OCI-LY3 (cell line): ENCODE measurements at regions not wholly inside any gene's neighbourhood (a gene's known extent, or its start where the extent isn't known, plus 50 kb on each side); places are given as distances from the start of the nearest gene placed in this dataset.

Experiments
- EZH2phosphoT487 ChIP-seq: fragments of 200-600 bp; shearing (Covaris generic); IDR thresholded peaks from 2 replicates; pipeline ENCODE4 v1.6.1; 2018; ENCODE audit warnings: antibody characterized with exemption, mixed run types, low read depth
- TF ChIP-seq, protein P1 (sequence below): fragments of 200-600, 300-600 bp; sonication (generic); IDR thresholded peaks from 2 replicates; pipeline ENCODE4 v1.5.1; 2014; ENCODE audit warnings: antibody characterized with exemption, low read length, low read depth

DNA sequence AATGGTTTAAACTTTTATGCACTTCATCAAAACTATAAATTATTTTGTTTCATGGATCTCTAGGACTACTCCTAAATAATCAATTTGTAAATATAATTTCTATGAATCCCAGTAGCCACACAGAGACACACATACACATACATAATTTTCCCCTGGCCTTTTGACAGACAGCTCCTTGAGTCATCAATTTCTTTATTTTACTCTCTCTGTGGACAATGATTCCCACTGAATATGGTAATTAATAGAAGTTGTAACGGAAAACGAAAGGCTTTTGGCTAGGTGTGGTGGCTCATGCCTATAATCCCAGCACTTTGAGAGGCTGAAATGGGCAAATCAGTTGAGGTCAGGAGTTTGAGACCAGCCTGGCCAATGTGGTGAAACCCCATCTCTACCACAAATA is 235.1 kb downstream of the EPHA4 start:
- TF ChIP-seq, protein P1, sequence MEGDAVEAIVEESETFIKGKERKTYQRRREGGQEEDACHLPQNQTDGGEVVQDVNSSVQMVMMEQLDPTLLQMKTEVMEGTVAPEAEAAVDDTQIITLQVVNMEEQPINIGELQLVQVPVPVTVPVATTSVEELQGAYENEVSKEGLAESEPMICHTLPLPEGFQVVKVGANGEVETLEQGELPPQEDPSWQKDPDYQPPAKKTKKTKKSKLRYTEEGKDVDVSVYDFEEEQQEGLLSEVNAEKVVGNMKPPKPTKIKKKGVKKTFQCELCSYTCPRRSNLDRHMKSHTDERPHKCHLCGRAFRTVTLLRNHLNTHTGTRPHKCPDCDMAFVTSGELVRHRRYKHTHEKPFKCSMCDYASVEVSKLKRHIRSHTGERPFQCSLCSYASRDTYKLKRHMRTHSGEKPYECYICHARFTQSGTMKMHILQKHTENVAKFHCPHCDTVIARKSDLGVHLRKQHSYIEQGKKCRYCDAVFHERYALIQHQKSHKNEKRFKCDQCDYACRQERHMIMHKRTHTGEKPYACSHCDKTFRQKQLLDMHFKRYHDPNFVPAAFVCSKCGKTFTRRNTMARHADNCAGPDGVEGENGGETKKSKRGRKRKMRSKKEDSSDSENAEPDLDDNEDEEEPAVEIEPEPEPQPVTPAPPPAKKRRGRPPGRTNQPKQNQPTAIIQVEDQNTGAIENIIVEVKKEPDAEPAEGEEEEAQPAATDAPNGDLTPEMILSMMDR = no peak
- no peak for TF ChIP-seq EZH2phosphoT487
